ENCODE measurements at regions not wholly inside any gene's neighbourhood (a gene's known extent, or its start where the extent isn't known, plus 50 kb on each side); places are given as distances from the start of the nearest gene placed in this dataset.

- no peak for TF ChIP-seq CTCF (IDR thresholded peaks at IDR 0.05)
- intact Hi-C loops (cut with DNase I) = no loop called here
- 8 to 11% methylated on average over 5 of the region's 5 CpGs for WGBS, 2 donors
Observed at GRCh38 chr1:208298593-208299269, 54.5 kb upstream of the PLXNA2 start.

GRCh38 chr1:208300084-208300770, 56.0 kb upstream of the PLXNA2 start:
- ATAC-seq = peak in 2 of 4 donors; percentile 37 to 39
- no peaks in the 10 kb centered on the region for H3K36me3 ChIP-seq
- H3K4me3 ChIP-seq = no peak overlapping the region
- peaks cover 4 to 16% (median 10%) of the 10 kb centered on the region in 3 donors for H3K4me1 ChIP-seq
- no peaks in the 10 kb centered on the region for H3K9me3 ChIP-seq
- DNase-seq = no peak
- intact Hi-C loops (cut with DNase I) = no loop called here
- peaks cover 0 to 4% (median 0%) of the 10 kb centered on the region in 4 donors for H3K27me3 ChIP-seq
- no peak for TF ChIP-seq CTCF (IDR thresholded peaks at IDR 0.05)
- WGBS, 2 donors = 73% methylated on average over 7 of the region's 7 CpGs
- FAIRE-seq = no peak
- no peak overlapping the region for H3K27ac ChIP-seq

More at GRCh38 chr1:208298593-208299269, 54.5 kb upstream of the PLXNA2 start:
- H3K9me3 ChIP-seq = no peaks in the 10 kb centered on the region
- peaks cover 0 to 12% (median 5%) of the 10 kb centered on the region in 4 donors for H3K27me3 ChIP-seq
- no peak for FAIRE-seq
- DNase-seq = peak; percentile 47 to 81 (median 66)
- H3K4me3 ChIP-seq = no peak overlapping the region
- peak; percentile 62 to 96 (median 83) for ATAC-seq
- no peak overlapping the region for H3K27ac ChIP-seq
- no peaks in the 10 kb centered on the region for H3K36me3 ChIP-seq
- H3K4me1 ChIP-seq = peaks cover 4 to 16% (median 10%) of the 10 kb centered on the region in 3 donors

- FAIRE-seq = no peak
- ATAC-seq = no peak
- Histone ChIP-seq H3K27me3 (no peaks in the 10 kb centered on the region), H3K27ac (no peak overlapping the region), H3K4me3 (no peak overlapping the region), H3K4me1 (peaks cover 4 to 16% (median 10%) of the 10 kb centered on the region in 3 donors), H3K36me3 (no peaks in the 10 kb centered on the region), H3K9me3 (no peaks in the 10 kb centered on the region)
- DNase-seq = no peak
- TF ChIP-seq CTCF (IDR thresholded peaks at IDR 0.05) = no peak
- 93 to 94% methylated on average over 4 of the region's 4 CpGs for WGBS, 2 donors
- intact Hi-C loops (cut with DNase I) = no loop called here
Observed at GRCh38 chr1:208302699-208303238, 58.6 kb upstream of the PLXNA2 start.

- H3K9me3 ChIP-seq = no peaks in the 10 kb centered on the region
- 75 to 79% methylated on average over 8 of the region's 8 CpGs for WGBS, 2 donors
- no peak for TF ChIP-seq CTCF (IDR thresholded peaks at IDR 0.05)
- ATAC-seq = no peak
- H3K27me3 ChIP-seq = no peaks in the 10 kb centered on the region
- intact Hi-C loops (cut with DNase I) = no loop called here
- H3K4me3 ChIP-seq = no peak overlapping the region
- FAIRE-seq = no peak
- DNase-seq = no peak
- no peak overlapping the region for H3K27ac ChIP-seq
- H3K4me1 ChIP-seq = peaks cover 1 to 5% (median 2%) of the 10 kb centered on the region in 3 donors
- no peaks in the 10 kb centered on the region for H3K36me3 ChIP-seq
Observed at GRCh38 chr1:208303743-208304712, 59.8 kb upstream of the PLXNA2 start.
